Nephron (organoid): ENCODE measurements at regions not wholly inside any gene's neighbourhood (a gene's known extent, or its start where the extent isn't known, plus 50 kb on each side); places are given as distances from the start of the nearest gene placed in this dataset.

Experiments
- H3K27ac Mint-ChIP-seq, 3 experiments: 2 replicates each; pipeline ENCODE4 v1.8.0; 2020; ENCODE audit warnings: mixed read lengths in 3 of 3, mild to moderate bottlenecking in 2 of 3, moderate library complexity in 1 of 3
- H3K27me3 Mint-ChIP-seq: 2 replicates; pipeline ENCODE4 v1.8.0; 2021; ENCODE audit warnings: low read depth, mild to moderate bottlenecking, moderate library complexity, mixed read lengths
- H3K36me3 Mint-ChIP-seq: 2 replicates; pipeline ENCODE4 v1.8.0; 2020; ENCODE audit warnings: low read depth, mixed read lengths
- H3K4me1 Mint-ChIP-seq: 2 replicates; pipeline ENCODE4 v1.8.0; 2020; ENCODE audit warnings: mixed read lengths
- H3K4me3 Mint-ChIP-seq, 3 experiments: 2 replicates each; pipeline ENCODE4 v1.8.0; 2020; ENCODE audit warnings: mild to moderate bottlenecking in 3 of 3, mixed read lengths in 3 of 3, moderate library complexity in 2 of 3
- H3K9me3 Mint-ChIP-seq: 2 replicates; pipeline ENCODE4 v1.8.0; 2020; ENCODE audit warnings: mixed read lengths
- TF ChIP-seq, protein P1 (sequence below), 3 experiments: fragments of 200-600 bp; sonication (generic); IDR thresholded peaks; one replicate each; pipeline ENCODE4 v1.5.0; 2021; ENCODE audit warnings: antibody characterized with exemption in 3 of 3; ENCODE audit not compliant: unreplicated experiment in 3 of 3

DNA sequence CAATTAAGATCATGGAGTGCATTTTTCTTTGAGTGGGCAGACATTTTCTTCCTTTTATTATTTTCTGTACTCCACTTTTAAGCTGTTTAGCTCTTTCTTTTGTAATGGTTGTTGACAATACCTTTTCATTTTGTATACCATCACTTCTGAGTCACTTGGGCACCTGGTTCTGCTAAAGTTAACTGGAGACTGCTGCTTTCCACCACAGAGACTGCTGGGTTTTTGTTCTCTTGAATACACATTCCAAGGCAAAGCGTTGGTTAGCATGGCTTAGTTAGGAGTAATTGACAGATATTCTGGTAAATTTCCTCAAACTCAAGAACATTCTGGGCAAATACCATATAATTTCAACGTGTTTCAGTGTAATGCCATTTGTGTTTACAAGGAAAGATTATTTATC lies 541.9 kb upstream of the CELF2 start:
- Mint-ChIP-seq H3K27me3 (no peaks in the 10 kb centered on the region), H3K4me1 (no peaks in the 10 kb centered on the region), H3K4me3 (no peak overlapping the region), H3K9me3 (peaks cover 11% of the 10 kb centered on the region), H3K27ac (no peak overlapping the region), H3K36me3 (peaks cover 10% of the 10 kb centered on the region)
- TF ChIP-seq, protein P1, sequence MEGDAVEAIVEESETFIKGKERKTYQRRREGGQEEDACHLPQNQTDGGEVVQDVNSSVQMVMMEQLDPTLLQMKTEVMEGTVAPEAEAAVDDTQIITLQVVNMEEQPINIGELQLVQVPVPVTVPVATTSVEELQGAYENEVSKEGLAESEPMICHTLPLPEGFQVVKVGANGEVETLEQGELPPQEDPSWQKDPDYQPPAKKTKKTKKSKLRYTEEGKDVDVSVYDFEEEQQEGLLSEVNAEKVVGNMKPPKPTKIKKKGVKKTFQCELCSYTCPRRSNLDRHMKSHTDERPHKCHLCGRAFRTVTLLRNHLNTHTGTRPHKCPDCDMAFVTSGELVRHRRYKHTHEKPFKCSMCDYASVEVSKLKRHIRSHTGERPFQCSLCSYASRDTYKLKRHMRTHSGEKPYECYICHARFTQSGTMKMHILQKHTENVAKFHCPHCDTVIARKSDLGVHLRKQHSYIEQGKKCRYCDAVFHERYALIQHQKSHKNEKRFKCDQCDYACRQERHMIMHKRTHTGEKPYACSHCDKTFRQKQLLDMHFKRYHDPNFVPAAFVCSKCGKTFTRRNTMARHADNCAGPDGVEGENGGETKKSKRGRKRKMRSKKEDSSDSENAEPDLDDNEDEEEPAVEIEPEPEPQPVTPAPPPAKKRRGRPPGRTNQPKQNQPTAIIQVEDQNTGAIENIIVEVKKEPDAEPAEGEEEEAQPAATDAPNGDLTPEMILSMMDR (IDR thresholded peaks at IDR 0.05; ENCODE audit: unreplicated experiment in 3 of 3), result no peak

DNA sequence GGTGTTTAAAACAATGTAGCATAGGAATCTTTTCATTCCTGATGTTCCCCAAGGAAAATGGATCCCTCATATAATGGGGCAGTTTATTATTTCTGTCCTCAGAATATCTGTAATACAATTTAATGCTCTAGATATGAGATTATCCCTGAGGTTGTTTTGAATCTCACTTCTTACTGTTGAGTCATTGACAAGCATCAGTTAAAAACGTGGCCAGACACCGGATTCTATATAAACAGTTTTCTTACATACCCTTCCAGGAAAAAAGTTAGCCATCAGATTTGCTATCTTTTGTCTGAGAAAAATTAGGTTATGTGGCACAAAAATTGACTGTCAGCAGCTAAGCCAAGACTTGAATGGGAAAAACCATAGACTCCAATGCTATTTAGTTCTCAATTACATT lies 539.8 kb upstream of the CELF2 start:
- H3K36me3 Mint-ChIP-seq, result peaks cover 6% of the 10 kb centered on the region
- TF ChIP-seq, protein P1 (IDR thresholded peaks at IDR 0.05; ENCODE audit: unreplicated experiment in 3 of 3), result no peak
- H3K4me1 Mint-ChIP-seq, result no peaks in the 10 kb centered on the region
- peaks cover 5% of the 10 kb centered on the region for H3K27me3 Mint-ChIP-seq
- no peak overlapping the region for H3K27ac Mint-ChIP-seq
- no peak overlapping the region for H3K4me3 Mint-ChIP-seq
- peaks cover 7% of the 10 kb centered on the region for H3K9me3 Mint-ChIP-seq

DNA sequence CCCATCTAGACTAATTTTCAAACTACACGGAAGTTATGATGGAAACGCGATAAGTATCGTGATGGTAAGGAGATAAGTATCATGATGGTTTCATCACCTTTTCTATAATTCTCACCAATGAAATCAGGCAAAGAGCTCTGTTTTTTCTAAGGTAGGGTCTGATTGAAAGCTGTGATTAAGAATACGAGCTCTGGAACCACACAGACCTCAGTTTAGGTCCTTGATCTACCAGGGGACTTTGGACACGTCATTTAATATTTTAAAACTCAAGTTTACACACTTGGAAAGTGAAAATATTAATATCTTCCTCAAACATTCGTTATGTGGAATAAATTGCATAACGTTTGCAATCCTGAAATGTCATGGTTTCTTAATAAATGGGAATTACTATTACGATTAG lies 538.2 kb upstream of the CELF2 start:
- Mint-ChIP-seq H3K9me3 (no peaks in the 10 kb centered on the region), H3K27me3 (peaks cover 5% of the 10 kb centered on the region)
- TF ChIP-seq, protein P1 (IDR thresholded peaks at IDR 0.05; ENCODE audit: unreplicated experiment in 3 of 3), result no peak

DNA sequence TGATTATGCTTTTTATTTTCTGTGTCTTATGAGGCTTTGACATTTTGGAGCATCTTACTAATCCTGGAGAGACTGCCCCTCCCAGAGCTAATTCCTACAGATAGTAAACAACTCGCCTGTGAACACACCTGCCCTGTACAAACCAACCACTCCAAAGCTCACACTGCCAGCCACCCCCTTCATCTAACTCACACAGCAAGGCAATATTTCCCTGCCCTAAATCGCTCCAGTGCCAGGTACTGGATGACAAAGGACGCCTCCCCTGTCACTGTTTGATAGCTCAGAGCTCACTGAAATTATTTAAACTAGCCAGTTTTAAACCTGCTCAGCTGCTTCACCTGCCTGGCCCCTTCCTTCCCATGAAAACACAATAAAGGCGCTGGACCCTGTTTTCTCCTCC lies 535.1 kb upstream of the CELF2 start:
- Mint-ChIP-seq H3K9me3 (no peaks in the 10 kb centered on the region), H3K4me1 (no peaks in the 10 kb centered on the region), H3K36me3 (no peaks in the 10 kb centered on the region), H3K27me3 (peaks cover 5% of the 10 kb centered on the region), H3K4me3 (no peak overlapping the region), H3K27ac (no peak overlapping the region)
- TF ChIP-seq, protein P1 (IDR thresholded peaks at IDR 0.05; ENCODE audit: unreplicated experiment in 3 of 3), result no peak

More for the DNA sequence above, 538.2 kb upstream of the CELF2 start:
- Mint-ChIP-seq H3K4me3 (no peak overlapping the region), H3K36me3 (no peaks in the 10 kb centered on the region), H3K27ac (no peak overlapping the region), H3K4me1 (no peaks in the 10 kb centered on the region)

DNA sequence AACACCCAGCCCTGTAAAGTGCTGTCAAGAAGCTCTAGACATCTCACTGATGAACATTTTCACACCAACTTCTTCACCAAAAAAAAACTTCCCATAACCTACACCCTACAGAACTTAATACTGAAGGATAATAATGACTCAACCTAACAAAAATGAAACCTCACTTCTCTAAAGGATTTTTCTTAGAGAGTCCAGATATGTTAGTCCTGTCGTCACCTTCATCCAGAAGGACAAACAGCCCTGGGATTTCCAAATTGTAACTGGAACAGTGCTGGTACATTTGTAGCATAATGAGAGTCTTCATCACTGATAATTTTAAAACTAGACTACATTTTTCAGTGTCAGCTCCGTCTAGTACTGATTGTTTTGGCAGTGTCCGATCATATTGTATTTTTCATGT lies 528.6 kb upstream of the CELF2 start:
- Mint-ChIP-seq H3K4me3 (no peak overlapping the region), H3K27ac (no peak overlapping the region), H3K27me3 (no peaks in the 10 kb centered on the region), H3K9me3 (no peaks in the 10 kb centered on the region), H3K4me1 (no peaks in the 10 kb centered on the region), H3K36me3 (no peaks in the 10 kb centered on the region)
- TF ChIP-seq, protein P1 (IDR thresholded peaks at IDR 0.05; ENCODE audit: unreplicated experiment in 3 of 3), result no peak

DNA sequence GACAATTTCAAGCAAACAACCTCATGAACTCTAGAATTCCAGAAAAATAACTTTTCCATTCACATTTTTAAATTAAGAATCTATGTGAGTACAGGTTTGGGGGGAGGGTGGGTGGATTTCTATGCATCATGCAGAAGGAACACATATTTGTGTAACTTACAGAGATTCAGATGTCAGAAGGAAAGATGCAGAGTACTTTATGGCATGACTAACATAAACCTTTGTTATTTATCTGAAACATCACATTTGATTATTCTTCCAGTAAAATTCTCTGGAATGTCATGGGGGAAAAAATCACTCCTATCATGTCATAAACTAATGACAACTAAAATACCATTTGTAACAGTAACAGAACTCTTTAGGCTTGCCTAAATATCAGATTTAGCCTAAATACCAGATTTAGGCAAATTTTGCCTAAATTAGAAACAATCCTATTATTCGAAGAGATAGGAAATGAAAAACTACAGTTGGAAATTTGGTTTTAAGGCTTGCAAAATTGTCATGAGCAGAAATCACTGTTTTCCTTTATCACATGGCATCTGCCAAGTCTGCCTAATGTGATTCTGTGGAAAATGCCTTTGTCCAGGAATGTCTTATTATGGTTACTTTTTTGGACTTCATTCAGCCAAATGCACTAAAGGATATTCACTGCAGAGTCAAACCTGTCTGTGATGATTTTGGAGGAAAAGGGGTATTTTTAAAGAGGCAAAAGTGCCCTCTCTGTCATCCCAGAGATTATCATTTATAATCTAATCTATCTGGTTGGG lies 527.7 kb upstream of the CELF2 start:
- TF ChIP-seq, protein P1 (IDR thresholded peaks at IDR 0.05; ENCODE audit: unreplicated experiment in 3 of 3), result no peak
- no peaks in the 10 kb centered on the region for H3K4me1 Mint-ChIP-seq
- H3K4me3 Mint-ChIP-seq, result no peak overlapping the region
- no peaks in the 10 kb centered on the region for H3K9me3 Mint-ChIP-seq
- H3K27me3 Mint-ChIP-seq, result no peaks in the 10 kb centered on the region
- H3K27ac Mint-ChIP-seq, result no peak overlapping the region
- no peaks in the 10 kb centered on the region for H3K36me3 Mint-ChIP-seq
